GM23248 (cell line): ENCODE measurements at regions not wholly inside any gene's neighbourhood (a gene's known extent, or its start where the extent isn't known, plus 50 kb on each side); places are given as distances from the start of the nearest gene placed in this dataset.
A peak's percentile ranks its signal among the peaks of the same experiment; 100 is the strongest.
"Not testable (repeated sequence)": the region's sequence is repeated elsewhere in the genome, so short reads cannot be mapped to it uniquely, and the experiment has no call there.

Experiments
- DNase-seq: peaks from one replicate; pipeline ENCODE4 v3.0.0-alpha.2; 2015
- H2AFZ ChIP-seq: fragments of 200-600 bp; sonication (generic); 2 replicates; pipeline ENCODE4 v1.6.1; 2016; ENCODE audit warnings: antibody characterized with exemption
- H3F3A ChIP-seq: fragments of 200-600 bp; sonication (generic); 2 replicates; pipeline ENCODE4 v1.6.1; 2016; ENCODE audit warnings: mild to moderate bottlenecking, antibody characterized with exemption, mixed run types; ENCODE audit not compliant: insufficient read depth
- H3K27ac ChIP-seq: fragments of 200-600 bp; sonication (generic); 2 replicates; pipeline ENCODE4 v1.5.1; 2016; ENCODE audit warnings: mild to moderate bottlenecking
- H3K27me3 ChIP-seq: fragments of 200-600 bp; sonication (generic); replicated peaks from 2 replicates; pipeline ENCODE4 v1.6.1; 2016; ENCODE audit warnings: mild to moderate bottlenecking; ENCODE audit not compliant: insufficient read depth
- H3K36me3 ChIP-seq: fragments of 200-600 bp; sonication (generic); 2 replicates; pipeline ENCODE4 v1.6.1; 2016; ENCODE audit warnings: low read depth, mild to moderate bottlenecking
- H3K4me1 ChIP-seq: fragments of 200-600 bp; sonication (generic); 2 replicates; pipeline ENCODE4 v1.6.1; 2016; ENCODE audit warnings: mild to moderate bottlenecking; ENCODE audit not compliant: insufficient read depth
- H3K4me2 ChIP-seq: fragments of 200-600 bp; sonication (generic); one replicate; pipeline ENCODE4 v1.6.1; 2016; ENCODE audit warnings: mild to moderate bottlenecking; ENCODE audit not compliant: unreplicated experiment
- H3K4me3 ChIP-seq: fragments of 200-600 bp; sonication (generic); 2 replicates; pipeline ENCODE4 v1.5.1; 2016; ENCODE audit warnings: mild to moderate bottlenecking
- H3K79me2 ChIP-seq: fragments of 200-600 bp; sonication (generic); 2 replicates; pipeline ENCODE4 v1.6.1; 2016; ENCODE audit warnings: mild to moderate bottlenecking; ENCODE audit not compliant: insufficient read depth
- H3K9ac ChIP-seq: fragments of 200-600 bp; sonication (generic); 2 replicates; pipeline ENCODE4 v1.6.1; 2016; ENCODE audit warnings: mild to moderate bottlenecking
- H3K9me2 ChIP-seq: fragments of 200-600 bp; sonication (generic); 2 replicates; pipeline ENCODE4 v1.6.1; 2016; ENCODE audit warnings: mixed run types, mild to moderate bottlenecking, moderate library complexity; ENCODE audit not compliant: insufficient read depth
- H3K9me3 ChIP-seq: fragments of 200-600 bp; sonication (generic); one replicate; pipeline ENCODE4 v1.6.1; 2017; ENCODE audit warnings: low read depth
- H4K20me1 ChIP-seq: fragments of 200-600 bp; sonication (generic); 2 replicates; pipeline ENCODE4 v1.6.0; 2016; ENCODE audit not compliant: insufficient read depth
- EZH2 ChIP-seq: fragments of 200-600 bp; sonication (generic); IDR thresholded peaks from 2 replicates; pipeline ENCODE4 v1.6.1; 2018; ENCODE audit warnings: antibody characterized with exemption, mild to moderate bottlenecking; ENCODE audit not compliant: insufficient read depth, poor library complexity, severe bottlenecking
- EZH2phosphoT487 ChIP-seq: fragments of 200-600 bp; sonication (generic); IDR thresholded peaks from 2 replicates; pipeline ENCODE4 v1.6.1; 2018; ENCODE audit warnings: antibody characterized with exemption, moderate library complexity, mild to moderate bottlenecking, low read depth; ENCODE audit not compliant: insufficient read depth
- WGBS, 2 experiments: methylation state at CpG; one replicate each; pipeline ENCODE4 v1.1.6; 2015 to 2017; ENCODE audit warnings: low lambda C conversion rate in 2 of 2, low coverage in 1 of 2; ENCODE audit errors: missing lambda C conversion rate in 2 of 2; 5-methylcytosine and 5-hydroxymethylcytosine counted together
- in situ Hi-C: fragments of 300-500 bp; cut with MboI; formaldehyde crosslinking; loops from 2 replicates; pipeline ENCODE4 v1.15.0; 2020

DNA sequence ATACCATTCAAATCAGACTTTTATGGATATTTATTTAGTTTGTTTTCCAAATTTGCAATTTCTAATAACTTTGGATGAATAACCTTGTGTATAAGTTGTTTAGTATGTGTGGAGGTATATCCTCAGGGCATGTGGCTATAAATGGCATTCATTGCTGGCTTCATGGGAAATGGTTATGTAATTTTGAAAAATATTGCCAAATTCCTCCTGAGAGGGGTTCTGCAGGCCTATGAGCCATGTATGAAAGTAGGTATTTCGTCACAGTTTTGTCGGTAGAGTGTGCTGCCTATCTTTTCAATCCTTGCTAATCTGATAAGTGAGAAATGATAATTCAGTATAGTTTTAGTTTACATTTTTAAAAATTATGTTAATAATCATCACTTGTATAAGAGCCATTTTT is 256.4 kb upstream of the ZNF385D start:
- in situ Hi-C loops = no loop called here

DNA sequence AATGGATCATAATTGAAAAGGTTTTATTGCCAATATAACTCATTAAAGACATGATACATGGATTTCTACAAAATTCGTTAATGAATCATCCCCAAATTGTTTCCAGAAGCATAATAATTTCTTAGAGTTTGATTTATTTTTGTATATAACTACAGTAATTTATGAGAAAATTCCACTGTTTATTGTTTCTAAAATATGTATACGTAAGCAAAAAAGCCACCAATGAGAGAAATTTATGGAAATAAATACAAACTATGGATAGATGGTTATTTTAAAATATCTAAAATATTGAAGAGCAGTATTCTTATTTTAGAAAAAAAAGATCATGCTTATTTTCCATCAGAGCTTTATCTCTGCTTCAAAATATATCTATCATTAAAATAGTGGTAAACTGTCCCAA is 260.0 kb upstream of the ZNF385D start:
- no peaks in the 10 kb centered on the region for H3K79me2 ChIP-seq
- no peak overlapping the region for H2AFZ ChIP-seq
- no peak overlapping the region for H3K27ac ChIP-seq
- no peak for TF ChIP-seq EZH2
- no peak for TF ChIP-seq EZH2phosphoT487
- no peak overlapping the region for H3K9ac ChIP-seq
- H3F3A ChIP-seq = 0 out of 2 replicates have a peak, but pooled peaks cover 3% of the 10 kb centered on the region
- H3K9me2 ChIP-seq = no peaks in the 10 kb centered on the region
- in situ Hi-C loops = no loop called here
- no peaks in the 10 kb centered on the region for H4K20me1 ChIP-seq
- H3K4me1 ChIP-seq = peaks cover 13% of the 10 kb centered on the region
- H3K4me2 ChIP-seq = no peak overlapping the region
- no peak for DNase-seq
- no peaks in the 10 kb centered on the region for H3K36me3 ChIP-seq
- H3K4me3 ChIP-seq = no peak overlapping the region
- H3K27me3 ChIP-seq = no peaks in the 10 kb centered on the region
- H3K9me3 ChIP-seq = peaks cover 2% of the 10 kb centered on the region
- WGBS, 2 experiments = 46 to 48% methylated on average over 2 of the region's 2 CpGs

More for the DNA sequence above, 256.4 kb upstream of the ZNF385D start:
- H3K27me3 ChIP-seq = no peaks in the 10 kb centered on the region
- H3K9ac ChIP-seq = no peak overlapping the region
- DNase-seq = peak; percentile 1
- no peaks in the 10 kb centered on the region for H3K9me2 ChIP-seq
- no peak overlapping the region for H3K27ac ChIP-seq
- TF ChIP-seq EZH2 (no peak), EZH2phosphoT487 (no peak)
- H2AFZ ChIP-seq = no peak overlapping the region
- no peaks in the 10 kb centered on the region for H4K20me1 ChIP-seq
- 0 out of 2 replicates have a peak, but pooled peaks cover 1% of the 10 kb centered on the region for H3F3A ChIP-seq
- peaks cover 7% of the 10 kb centered on the region for H3K4me1 ChIP-seq
- H3K4me2 ChIP-seq = no peak overlapping the region
- 86 to 89% methylated on average over 2 of the region's 2 CpGs for WGBS, 2 experiments
- no peak overlapping the region for H3K4me3 ChIP-seq
- no peaks in the 10 kb centered on the region for H3K36me3 ChIP-seq
- H3K79me2 ChIP-seq = no peaks in the 10 kb centered on the region
- H3K9me3 ChIP-seq = peaks cover 2% of the 10 kb centered on the region

DNA sequence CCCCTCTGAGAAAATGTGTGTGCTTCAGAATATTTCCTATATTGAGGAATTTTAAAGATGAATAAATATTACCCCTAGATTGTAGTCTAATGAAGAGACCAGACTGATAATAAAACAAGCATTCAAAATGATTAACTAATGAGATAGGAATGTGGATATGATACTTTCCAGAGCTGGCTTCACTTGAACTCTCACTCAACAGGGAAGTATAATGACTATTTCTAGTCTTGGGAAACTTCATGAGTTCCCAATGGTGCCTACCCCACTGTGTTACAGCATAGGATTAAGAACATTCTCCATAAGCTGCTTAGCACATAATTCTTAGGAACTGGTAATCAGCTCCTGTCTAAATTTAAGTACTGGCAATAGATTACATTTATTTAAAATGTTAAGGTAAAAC is 261.5 kb upstream of the ZNF385D start:
- H3K79me2 ChIP-seq = no peaks in the 10 kb centered on the region
- H4K20me1 ChIP-seq = no peaks in the 10 kb centered on the region
- H3F3A ChIP-seq = 0 out of 2 replicates have a peak, but pooled peaks cover 3% of the 10 kb centered on the region
- peak overlapping the region; percentile 20 for H3K4me2 ChIP-seq
- in situ Hi-C loops = no loop called here
- TF ChIP-seq EZH2 (no peak), EZH2phosphoT487 (no peak)
- H3K9me2 ChIP-seq = no peaks in the 10 kb centered on the region
- DNase-seq = peak; percentile 55
- H3K27me3 ChIP-seq = no peaks in the 10 kb centered on the region
- no peak overlapping the region for H2AFZ ChIP-seq
- no peaks in the 10 kb centered on the region for H3K36me3 ChIP-seq
- H3K9ac ChIP-seq = no peak overlapping the region
- H3K4me3 ChIP-seq = no peak overlapping the region
- peaks cover 2% of the 10 kb centered on the region for H3K9me3 ChIP-seq
- no peak overlapping the region for H3K27ac ChIP-seq
- H3K4me1 ChIP-seq = peaks cover 13% of the 10 kb centered on the region

DNA sequence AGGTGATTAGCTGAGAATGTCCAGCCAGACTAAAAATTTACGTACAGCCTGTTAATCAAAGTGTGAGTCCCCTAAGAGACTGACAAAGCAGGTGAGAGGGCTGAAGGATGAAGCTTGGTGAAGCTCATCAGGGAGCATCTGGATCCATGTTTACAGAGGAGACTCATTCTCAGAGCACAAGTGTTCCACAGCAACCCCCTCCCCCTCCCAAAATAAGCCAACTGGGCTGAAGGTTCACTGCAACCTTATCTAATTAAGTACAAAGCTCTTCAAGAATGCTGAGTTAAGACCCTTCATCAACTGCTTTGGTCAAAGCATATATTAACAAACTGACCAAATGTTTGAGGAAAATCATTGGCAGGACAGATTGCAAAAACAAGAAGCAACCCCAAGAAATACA is 262.6 kb upstream of the ZNF385D start:
- Histone ChIP-seq H3K79me2 (no peaks in the 10 kb centered on the region), H4K20me1 (no peaks in the 10 kb centered on the region), H3K4me3 (no peak overlapping the region), H3K36me3 (no peaks in the 10 kb centered on the region), H2AFZ (no peak overlapping the region), H3K4me2 (no peak overlapping the region), H3F3A (0 out of 2 replicates have a peak, but pooled peaks cover 3% of the 10 kb centered on the region), H3K9me2 (no peaks in the 10 kb centered on the region), H3K9me3 (peaks cover 2% of the 10 kb centered on the region), H3K9ac (no peak overlapping the region), H3K27ac (no peak overlapping the region), H3K27me3 (no peaks in the 10 kb centered on the region), H3K4me1 (peaks cover 13% of the 10 kb centered on the region)
- 76 to 81% methylated on average over 1 of the region's 1 CpG for WGBS, 2 experiments
- DNase-seq = no peak
- in situ Hi-C loops = no loop called here
- TF ChIP-seq EZH2 = no peak
- no peak for TF ChIP-seq EZH2phosphoT487

DNA sequence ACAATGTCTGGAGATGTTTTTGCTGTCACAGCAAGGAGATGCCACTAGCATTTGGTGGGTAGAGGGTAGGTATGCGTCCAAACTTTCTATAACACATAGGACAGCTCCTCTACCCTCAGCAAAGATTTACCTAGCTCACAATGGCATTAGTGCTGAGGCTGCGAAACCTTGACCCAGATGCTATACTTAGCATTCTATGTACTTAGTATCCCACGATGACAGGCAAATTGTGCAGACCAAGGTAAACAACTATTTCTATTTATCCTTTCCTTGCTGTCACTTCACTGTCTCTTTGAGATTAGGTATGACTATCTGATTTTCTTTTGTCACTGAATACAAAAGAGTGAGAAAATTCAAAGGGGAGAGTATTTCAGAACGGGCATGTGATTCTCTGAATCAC is 265.2 kb upstream of the ZNF385D start:
- 79 to 83% methylated on average over 4 of the region's 4 CpGs for WGBS, 2 experiments
- H3F3A ChIP-seq = 0 out of 2 replicates have a peak, but pooled peaks cover 3% of the 10 kb centered on the region
- in situ Hi-C loops = no loop called here
- H3K27ac ChIP-seq = no peak overlapping the region
- H3K9ac ChIP-seq = no peak overlapping the region
- no peaks in the 10 kb centered on the region for H3K9me3 ChIP-seq
- no peaks in the 10 kb centered on the region for H3K9me2 ChIP-seq
- H3K36me3 ChIP-seq = no peaks in the 10 kb centered on the region
- no peak overlapping the region for H3K4me2 ChIP-seq
- no peaks in the 10 kb centered on the region for H3K79me2 ChIP-seq
- no peaks in the 10 kb centered on the region for H4K20me1 ChIP-seq
- no peaks in the 10 kb centered on the region for H3K27me3 ChIP-seq
- H2AFZ ChIP-seq = no peak overlapping the region
- no peak for DNase-seq
- TF ChIP-seq EZH2 (no peak), EZH2phosphoT487 (no peak)
- H3K4me1 ChIP-seq = peaks cover 13% of the 10 kb centered on the region
- no peak overlapping the region for H3K4me3 ChIP-seq

DNA sequence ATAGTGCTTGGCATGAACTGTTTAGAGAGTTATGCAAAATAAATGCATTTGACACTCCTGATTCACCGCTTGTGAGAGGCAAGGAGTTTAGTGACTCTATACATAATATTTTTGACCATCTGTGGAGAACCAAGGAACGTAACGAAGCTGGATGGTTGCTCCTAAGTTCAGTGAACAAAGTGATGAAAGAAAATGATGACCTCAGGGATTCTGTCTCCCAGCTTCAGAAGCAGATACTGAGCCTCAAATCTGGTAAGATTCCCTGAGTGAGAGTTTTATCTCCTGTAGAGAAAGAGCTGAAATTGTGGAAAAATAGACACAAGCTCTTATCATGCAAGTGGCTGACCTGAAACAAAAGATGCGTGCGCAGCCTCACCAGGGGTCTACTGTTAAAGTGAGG is 273.6 kb upstream of the ZNF385D start:
- H3K36me3 ChIP-seq, H2AFZ ChIP-seq, H3K9me3 ChIP-seq, H3K4me2 ChIP-seq, H4K20me1 ChIP-seq, in situ Hi-C loops, DNase-seq, H3K79me2 ChIP-seq, H3K9ac ChIP-seq, H3K4me3 ChIP-seq, H3K27me3 ChIP-seq, H3K4me1 ChIP-seq, H3K27ac ChIP-seq, H3K9me2 ChIP-seq, H3F3A ChIP-seq: not testable (repeated sequence)
- 63 to 71% methylated on average over 5 of the region's 5 CpGs for WGBS, 2 experiments
